GM23338 (cell line): ENCODE measurements at regions not wholly inside any gene's neighbourhood (a gene's known extent, or its start where the extent isn't known, plus 50 kb on each side); places are given as distances from the start of the nearest gene placed in this dataset.

Experiments used
- ATAC-seq: fragments of 200-7000 bp; cut with Tn5 transposase; 3 replicates; pipeline ENCODE4 v1.9.1; 2020
- DNase-seq: peaks from one replicate; pipeline ENCODE4 v3.0.0-alpha.2; 2015; ENCODE audit warnings: low spot score
- H2AFZ ChIP-seq: fragments of 200-600 bp; sonication (generic); 2 replicates; pipeline ENCODE4 v1.8.0; 2016; ENCODE audit warnings: antibody characterized with exemption, mild to moderate bottlenecking, moderate library complexity
- H3F3A ChIP-seq: fragments of 200-600 bp; sonication (generic); replicated peaks from 2 replicates; pipeline ENCODE4 v1.8.0; 2017; ENCODE audit warnings: antibody characterized with exemption, mixed run types, low read depth
- H3K27ac ChIP-seq: fragments of 200-600 bp; sonication (generic); 2 replicates; pipeline ENCODE4 v1.6.1; 2016; ENCODE audit warnings: low read depth
- H3K27me3 ChIP-seq: fragments of 200-600 bp; sonication (generic); 2 replicates; pipeline ENCODE4 v1.8.0; 2016; ENCODE audit warnings: mild to moderate bottlenecking, mixed run types, moderate library complexity; ENCODE audit not compliant: insufficient read depth
- H3K36me3 ChIP-seq: fragments of 200-600 bp; sonication (generic); 2 replicates; pipeline ENCODE4 v1.8.0; 2016; ENCODE audit warnings: mild to moderate bottlenecking; ENCODE audit not compliant: insufficient read depth
- H3K4me1 ChIP-seq: fragments of 200-600 bp; sonication (generic); 2 replicates; pipeline ENCODE4 v1.8.0; 2016; ENCODE audit warnings: mild to moderate bottlenecking, moderate library complexity; ENCODE audit not compliant: insufficient read depth
- H3K4me2 ChIP-seq: fragments of 200-600 bp; sonication (generic); 2 replicates; pipeline ENCODE4 v1.7.1; 2017; ENCODE audit warnings: mixed run types
- H3K4me3 ChIP-seq: fragments of 200-600 bp; sonication (generic); 2 replicates; pipeline ENCODE4 v1.6.1; 2016; ENCODE audit warnings: mixed run types
- H3K79me2 ChIP-seq: fragments of 200-600 bp; sonication (generic); replicated peaks from 2 replicates; pipeline ENCODE4 v1.8.0; 2017; ENCODE audit warnings: mild to moderate bottlenecking; ENCODE audit not compliant: insufficient read depth
- H3K9me2 ChIP-seq: fragments of 200-600 bp; sonication (generic); 2 replicates; pipeline ENCODE4 v1.8.0; 2017; ENCODE audit not compliant: insufficient read depth
- H4K20me1 ChIP-seq: fragments of 200-600 bp; sonication (generic); replicated peaks from 2 replicates; pipeline ENCODE4 v1.8.0; 2017; ENCODE audit warnings: mild to moderate bottlenecking; ENCODE audit not compliant: insufficient read depth
- H3K27ac Mint-ChIP-seq: 2 replicates; pipeline ENCODE4 v1.8.0; 2020; ENCODE audit warnings: inconsistent platforms, mild to moderate bottlenecking, moderate library complexity, mixed read lengths
- H3K27me3 Mint-ChIP-seq: 3 replicates; pipeline ENCODE4 v1.8.0; 2022; ENCODE audit warnings: low read depth, mild to moderate bottlenecking, moderate library complexity, mixed read lengths, inconsistent platforms; ENCODE audit not compliant: insufficient read depth, poor library complexity
- H3K36me3 Mint-ChIP-seq: 3 replicates; pipeline ENCODE4 v1.8.0; 2021; ENCODE audit warnings: low read depth, mild to moderate bottlenecking, inconsistent platforms, moderate library complexity, mixed read lengths
- H3K4me1 Mint-ChIP-seq: 3 replicates; pipeline ENCODE4 v1.8.0; 2020; ENCODE audit warnings: mild to moderate bottlenecking, inconsistent platforms, mixed read lengths
- H3K4me3 Mint-ChIP-seq: 3 replicates; pipeline ENCODE4 v1.8.0; 2021; ENCODE audit warnings: moderate library complexity, mild to moderate bottlenecking, inconsistent platforms, mixed read lengths
- H3K9me3 Mint-ChIP-seq: 3 replicates; pipeline ENCODE4 v1.8.0; 2020; ENCODE audit warnings: moderate library complexity, mild to moderate bottlenecking, inconsistent platforms, mixed read lengths
- CREB1 ChIP-seq: fragments of 250-450 bp; sonication (Bioruptor Pico); IDR thresholded peaks from 2 replicates; pipeline ENCODE4 v1.5.0; 2020; ENCODE audit warnings: low read depth, mild to moderate bottlenecking, moderate library complexity
- EZH2 ChIP-seq: fragments of 200-600 bp; sonication (generic); IDR thresholded peaks from one replicate; pipeline ENCODE4 v1.8.0; 2017; ENCODE audit warnings: antibody characterized with exemption, mild to moderate bottlenecking, low read depth; ENCODE audit not compliant: unreplicated experiment
- JUNB ChIP-seq: IDR thresholded peaks from one replicate; pipeline ENCODE4 v1.6.1; 2016; ENCODE audit warnings: antibody characterized with exemption; ENCODE audit not compliant: unreplicated experiment
- NANOG ChIP-seq: IDR thresholded peaks from 2 replicates; pipeline ENCODE4 v1.6.1; 2016; ENCODE audit warnings: antibody characterized with exemption, borderline replicate concordance
- POLR2AphosphoS5 ChIP-seq: IDR thresholded peaks from 2 replicates; pipeline ENCODE4 v1.6.1; 2016; ENCODE audit warnings: antibody characterized with exemption, low read depth
- ZNF331 ChIP-seq: fragments of 250-450 bp; sonication (Bioruptor Pico); IDR thresholded peaks from 2 replicates; pipeline ENCODE4 v1.5.0; 2020; ENCODE audit warnings: low read depth, mild to moderate bottlenecking, moderate library complexity
- TF ChIP-seq, protein P1 (sequence below): IDR thresholded peaks from one replicate; pipeline ENCODE4 v1.6.1; 2018; ENCODE audit warnings: antibody characterized with exemption; ENCODE audit not compliant: unreplicated experiment
- TF ChIP-seq, protein P2 (sequence below): fragments of 250-450 bp; sonication (Bioruptor Pico); IDR thresholded peaks from 2 replicates; pipeline ENCODE4 v1.5.0; 2020; ENCODE audit warnings: mild to moderate bottlenecking, moderate library complexity
- TF ChIP-seq, protein P3 (sequence below), 2 experiments: fragments of 200-600 bp in 1 of 2; sonication (generic) in 1 of 2; conservative IDR thresholded peaks; 2 replicates each; pipeline versions ENCODE4 v1.5.1 to v1.6.1; 2016 to 2017; ENCODE audit warnings: antibody characterized with exemption in 2 of 2, low read depth in 2 of 2, mild to moderate bottlenecking in 2 of 2, moderate library complexity in 1 of 2

DNA sequence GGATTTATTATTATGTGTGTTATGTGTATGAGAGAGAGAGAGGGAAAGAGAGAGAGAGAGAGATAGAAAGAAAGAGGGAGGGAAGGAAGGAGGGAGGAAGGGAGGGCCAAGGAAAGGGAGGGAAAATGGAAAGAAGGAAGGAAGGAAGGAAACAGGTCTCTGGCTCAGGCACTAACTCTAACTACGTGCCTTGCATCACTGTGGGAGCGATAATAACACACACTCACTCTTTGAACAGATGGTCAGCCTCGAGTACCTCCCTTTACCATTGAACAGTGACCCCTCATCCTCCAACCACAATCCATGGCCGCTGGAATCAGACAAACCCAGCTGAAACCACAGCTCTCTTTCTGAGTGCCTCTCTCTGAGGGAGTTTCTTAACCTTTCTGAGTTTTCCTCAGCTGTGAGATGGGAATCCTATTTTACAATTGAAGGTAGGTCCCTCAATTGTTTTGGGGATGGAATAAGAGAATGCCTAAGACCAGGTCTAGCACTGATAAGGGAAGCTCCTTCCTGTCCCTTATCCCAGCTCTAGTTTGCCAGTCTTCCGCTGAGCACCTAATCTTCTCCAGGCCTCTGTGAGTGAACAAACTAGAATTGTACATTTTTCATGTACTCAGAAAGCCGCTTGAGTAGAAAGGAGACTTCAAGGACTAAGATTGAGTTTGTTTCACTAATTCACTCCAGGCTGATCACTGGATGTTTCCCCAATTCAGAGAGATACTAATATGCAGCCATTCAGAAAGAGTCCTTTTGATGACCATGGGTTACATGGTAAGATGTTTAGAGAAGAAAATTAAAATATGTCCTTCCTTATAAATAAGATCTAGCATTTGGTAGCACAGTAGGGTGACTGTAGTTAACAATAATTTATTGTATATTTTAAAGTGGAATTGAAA lies 62.8 kb downstream of the IRF2BP2 start:
- Histone ChIP-seq H3K4me3 (no peak overlapping the region), H3K9me2 (no peaks in the 10 kb centered on the region), H2AFZ (peak overlapping the region; percentile 69; the same call in 1 of the 2 replicates), H3F3A (no peaks in the 10 kb centered on the region), H3K4me2 (no peak overlapping the region), H4K20me1 (no peaks in the 10 kb centered on the region), H3K4me1 (0 out of 2 replicates have a peak, but pooled peaks cover 5% of the 10 kb centered on the region), H3K27me3 (no peaks in the 10 kb centered on the region), H3K36me3 (no peaks in the 10 kb centered on the region), H3K79me2 (no peaks in the 10 kb centered on the region), H3K27ac (no peak overlapping the region)
- Mint-ChIP-seq H3K4me3 (no peak overlapping the region), H3K4me1 (peaks cover 29% of the 10 kb centered on the region), H3K27me3 (peaks cover 6% of the 10 kb centered on the region), H3K36me3 (no peaks in the 10 kb centered on the region), H3K9me3 (no peaks in the 10 kb centered on the region), H3K27ac (no peak overlapping the region)
- TF ChIP-seq POLR2AphosphoS5, result no peak
- TF ChIP-seq, protein P1, sequence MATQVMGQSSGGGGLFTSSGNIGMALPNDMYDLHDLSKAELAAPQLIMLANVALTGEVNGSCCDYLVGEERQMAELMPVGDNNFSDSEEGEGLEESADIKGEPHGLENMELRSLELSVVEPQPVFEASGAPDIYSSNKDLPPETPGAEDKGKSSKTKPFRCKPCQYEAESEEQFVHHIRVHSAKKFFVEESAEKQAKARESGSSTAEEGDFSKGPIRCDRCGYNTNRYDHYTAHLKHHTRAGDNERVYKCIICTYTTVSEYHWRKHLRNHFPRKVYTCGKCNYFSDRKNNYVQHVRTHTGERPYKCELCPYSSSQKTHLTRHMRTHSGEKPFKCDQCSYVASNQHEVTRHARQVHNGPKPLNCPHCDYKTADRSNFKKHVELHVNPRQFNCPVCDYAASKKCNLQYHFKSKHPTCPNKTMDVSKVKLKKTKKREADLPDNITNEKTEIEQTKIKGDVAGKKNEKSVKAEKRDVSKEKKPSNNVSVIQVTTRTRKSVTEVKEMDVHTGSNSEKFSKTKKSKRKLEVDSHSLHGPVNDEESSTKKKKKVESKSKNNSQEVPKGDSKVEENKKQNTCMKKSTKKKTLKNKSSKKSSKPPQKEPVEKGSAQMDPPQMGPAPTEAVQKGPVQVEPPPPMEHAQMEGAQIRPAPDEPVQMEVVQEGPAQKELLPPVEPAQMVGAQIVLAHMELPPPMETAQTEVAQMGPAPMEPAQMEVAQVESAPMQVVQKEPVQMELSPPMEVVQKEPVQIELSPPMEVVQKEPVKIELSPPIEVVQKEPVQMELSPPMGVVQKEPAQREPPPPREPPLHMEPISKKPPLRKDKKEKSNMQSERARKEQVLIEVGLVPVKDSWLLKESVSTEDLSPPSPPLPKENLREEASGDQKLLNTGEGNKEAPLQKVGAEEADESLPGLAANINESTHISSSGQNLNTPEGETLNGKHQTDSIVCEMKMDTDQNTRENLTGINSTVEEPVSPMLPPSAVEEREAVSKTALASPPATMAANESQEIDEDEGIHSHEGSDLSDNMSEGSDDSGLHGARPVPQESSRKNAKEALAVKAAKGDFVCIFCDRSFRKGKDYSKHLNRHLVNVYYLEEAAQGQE, result no peak
- no peak for TF ChIP-seq ZNF331 (CRISPR knock-in tag)
- TF ChIP-seq JUNB, result no peak
- ATAC-seq (no peak), DNase-seq (no peak)

DNA sequence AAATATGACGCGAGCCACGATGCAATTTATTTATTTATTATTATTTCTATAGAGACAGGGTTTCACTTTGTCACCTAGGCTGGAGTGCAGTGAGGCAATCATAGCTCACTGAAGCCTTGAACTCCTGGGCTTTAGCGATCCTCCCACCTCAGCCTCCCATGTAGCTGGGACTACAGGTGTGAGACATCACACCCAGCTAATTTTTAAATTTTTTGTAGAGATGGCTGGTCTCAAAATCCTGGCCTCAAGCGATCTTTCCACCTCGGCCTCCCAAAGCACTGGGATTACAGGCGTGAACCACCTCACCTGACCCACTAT lies 63.6 kb downstream of the IRF2BP2 start:
- Mint-ChIP-seq H3K4me3 (no peak overlapping the region), H3K4me1 (peaks cover 37% of the 10 kb centered on the region), H3K36me3 (no peaks in the 10 kb centered on the region), H3K27me3 (peaks cover 7% of the 10 kb centered on the region), H3K27ac (no peak overlapping the region), H3K9me3 (no peaks in the 10 kb centered on the region)
- Histone ChIP-seq H3K4me3 (no peak overlapping the region), H3K36me3 (no peaks in the 10 kb centered on the region), H2AFZ (no peak overlapping the region), H3K27ac (no peak overlapping the region), H3K79me2 (no peaks in the 10 kb centered on the region), H3K4me1 (0 out of 2 replicates have a peak, but pooled peaks cover 5% of the 10 kb centered on the region), H3K27me3 (no peaks in the 10 kb centered on the region), H3F3A (no peaks in the 10 kb centered on the region), H4K20me1 (no peaks in the 10 kb centered on the region), H3K9me2 (no peaks in the 10 kb centered on the region), H3K4me2 (no peak overlapping the region)
- no peak for ATAC-seq
- no peak for DNase-seq
- no peak for TF ChIP-seq EZH2
- TF ChIP-seq, protein P2, sequence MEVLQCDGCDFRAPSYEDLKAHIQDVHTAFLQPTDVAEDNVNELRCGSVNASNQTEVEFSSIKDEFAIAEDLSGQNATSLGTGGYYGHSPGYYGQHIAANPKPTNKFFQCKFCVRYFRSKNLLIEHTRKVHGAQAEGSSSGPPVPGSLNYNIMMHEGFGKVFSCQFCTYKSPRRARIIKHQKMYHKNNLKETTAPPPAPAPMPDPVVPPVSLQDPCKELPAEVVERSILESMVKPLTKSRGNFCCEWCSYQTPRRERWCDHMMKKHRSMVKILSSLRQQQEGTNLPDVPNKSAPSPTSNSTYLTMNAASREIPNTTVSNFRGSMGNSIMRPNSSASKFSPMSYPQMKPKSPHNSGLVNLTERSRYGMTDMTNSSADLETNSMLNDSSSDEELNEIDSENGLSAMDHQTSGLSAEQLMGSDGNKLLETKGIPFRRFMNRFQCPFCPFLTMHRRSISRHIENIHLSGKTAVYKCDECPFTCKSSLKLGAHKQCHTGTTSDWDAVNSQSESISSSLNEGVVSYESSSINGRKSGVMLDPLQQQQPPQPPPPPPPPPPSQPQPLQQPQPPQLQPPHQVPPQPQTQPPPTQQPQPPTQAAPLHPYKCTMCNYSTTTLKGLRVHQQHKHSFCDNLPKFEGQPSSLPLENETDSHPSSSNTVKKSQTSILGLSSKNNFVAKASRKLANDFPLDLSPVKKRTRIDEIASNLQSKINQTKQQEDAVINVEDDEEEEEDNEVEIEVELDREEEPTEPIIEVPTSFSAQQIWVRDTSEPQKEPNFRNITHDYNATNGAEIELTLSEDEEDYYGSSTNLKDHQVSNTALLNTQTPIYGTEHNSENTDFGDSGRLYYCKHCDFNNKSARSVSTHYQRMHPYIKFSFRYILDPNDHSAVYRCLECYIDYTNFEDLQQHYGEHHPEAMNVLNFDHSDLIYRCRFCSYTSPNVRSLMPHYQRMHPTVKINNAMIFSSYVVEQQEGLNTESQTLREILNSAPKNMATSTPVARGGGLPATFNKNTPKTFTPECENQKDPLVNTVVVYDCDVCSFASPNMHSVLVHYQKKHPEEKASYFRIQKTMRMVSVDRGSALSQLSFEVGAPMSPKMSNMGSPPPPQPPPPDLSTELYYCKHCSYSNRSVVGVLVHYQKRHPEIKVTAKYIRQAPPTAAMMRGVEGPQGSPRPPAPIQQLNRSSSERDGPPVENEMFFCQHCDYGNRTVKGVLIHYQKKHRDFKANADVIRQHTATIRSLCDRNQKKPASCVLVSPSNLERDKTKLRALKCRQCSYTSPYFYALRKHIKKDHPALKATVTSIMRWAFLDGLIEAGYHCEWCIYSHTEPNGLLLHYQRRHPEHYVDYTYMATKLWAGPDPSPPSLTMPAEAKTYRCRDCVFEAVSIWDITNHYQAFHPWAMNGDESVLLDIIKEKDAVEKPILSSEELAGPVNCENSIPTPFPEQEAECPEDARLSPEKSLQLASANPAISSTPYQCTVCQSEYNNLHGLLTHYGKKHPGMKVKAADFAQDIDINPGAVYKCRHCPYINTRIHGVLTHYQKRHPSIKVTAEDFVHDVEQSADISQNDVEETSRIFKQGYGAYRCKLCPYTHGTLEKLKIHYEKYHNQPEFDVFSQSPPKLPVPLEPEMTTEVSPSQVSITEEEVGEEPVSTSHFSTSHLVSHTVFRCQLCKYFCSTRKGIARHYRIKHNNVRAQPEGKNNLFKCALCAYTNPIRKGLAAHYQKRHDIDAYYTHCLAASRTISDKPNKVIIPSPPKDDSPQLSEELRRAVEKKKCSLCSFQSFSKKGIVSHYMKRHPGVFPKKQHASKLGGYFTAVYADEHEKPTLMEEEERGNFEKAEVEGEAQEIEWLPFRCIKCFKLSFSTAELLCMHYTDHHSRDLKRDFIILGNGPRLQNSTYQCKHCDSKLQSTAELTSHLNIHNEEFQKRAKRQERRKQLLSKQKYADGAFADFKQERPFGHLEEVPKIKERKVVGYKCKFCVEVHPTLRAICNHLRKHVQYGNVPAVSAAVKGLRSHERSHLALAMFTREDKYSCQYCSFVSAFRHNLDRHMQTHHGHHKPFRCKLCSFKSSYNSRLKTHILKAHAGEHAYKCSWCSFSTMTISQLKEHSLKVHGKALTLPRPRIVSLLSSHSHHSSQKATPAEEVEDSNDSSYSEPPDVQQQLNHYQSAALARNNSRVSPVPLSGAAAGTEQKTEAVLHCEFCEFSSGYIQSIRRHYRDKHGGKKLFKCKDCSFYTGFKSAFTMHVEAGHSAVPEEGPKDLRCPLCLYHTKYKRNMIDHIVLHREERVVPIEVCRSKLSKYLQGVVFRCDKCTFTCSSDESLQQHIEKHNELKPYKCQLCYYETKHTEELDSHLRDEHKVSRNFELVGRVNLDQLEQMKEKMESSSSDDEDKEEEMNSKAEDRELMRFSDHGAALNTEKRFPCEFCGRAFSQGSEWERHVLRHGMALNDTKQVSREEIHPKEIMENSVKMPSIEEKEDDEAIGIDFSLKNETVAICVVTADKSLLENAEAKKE (CRISPR knock-in tag), result no peak
- no peak for TF ChIP-seq NANOG
- TF ChIP-seq, protein P3, sequence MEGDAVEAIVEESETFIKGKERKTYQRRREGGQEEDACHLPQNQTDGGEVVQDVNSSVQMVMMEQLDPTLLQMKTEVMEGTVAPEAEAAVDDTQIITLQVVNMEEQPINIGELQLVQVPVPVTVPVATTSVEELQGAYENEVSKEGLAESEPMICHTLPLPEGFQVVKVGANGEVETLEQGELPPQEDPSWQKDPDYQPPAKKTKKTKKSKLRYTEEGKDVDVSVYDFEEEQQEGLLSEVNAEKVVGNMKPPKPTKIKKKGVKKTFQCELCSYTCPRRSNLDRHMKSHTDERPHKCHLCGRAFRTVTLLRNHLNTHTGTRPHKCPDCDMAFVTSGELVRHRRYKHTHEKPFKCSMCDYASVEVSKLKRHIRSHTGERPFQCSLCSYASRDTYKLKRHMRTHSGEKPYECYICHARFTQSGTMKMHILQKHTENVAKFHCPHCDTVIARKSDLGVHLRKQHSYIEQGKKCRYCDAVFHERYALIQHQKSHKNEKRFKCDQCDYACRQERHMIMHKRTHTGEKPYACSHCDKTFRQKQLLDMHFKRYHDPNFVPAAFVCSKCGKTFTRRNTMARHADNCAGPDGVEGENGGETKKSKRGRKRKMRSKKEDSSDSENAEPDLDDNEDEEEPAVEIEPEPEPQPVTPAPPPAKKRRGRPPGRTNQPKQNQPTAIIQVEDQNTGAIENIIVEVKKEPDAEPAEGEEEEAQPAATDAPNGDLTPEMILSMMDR (conservative IDR thresholded peaks at IDR 0.05; ENCODE audit: low read depth in 2 of 2), result no peak
- TF ChIP-seq POLR2AphosphoS5, result no peak
- no peak for TF ChIP-seq CREB1 (CRISPR knock-in tag)
